ENCODE measurements at regions not wholly inside any gene's neighbourhood (a gene's known extent, or its start where the extent isn't known, plus 50 kb on each side); places are given as distances from the start of the nearest gene placed in this dataset.

GRCh38 chr4:92252846-92253245 lies 50.9 kb upstream of the GRID2 start:
- no peak for TF ChIP-seq CTCF (IDR thresholded peaks at IDR 0.05 in 8 of 11, conservative IDR thresholded peaks at IDR 0.05 in 3 of 11)
- TF ChIP-seq POLR2AphosphoS5 (IDR thresholded peaks at IDR 0.05), result no peak

Data from spleen (tissue), 7 donors.